Spleen (tissue), 7 donors: ENCODE measurements at regions not wholly inside any gene's neighbourhood (a gene's known extent, or its start where the extent isn't known, plus 50 kb on each side); places are given as distances from the start of the nearest gene placed in this dataset.

Experiments
- CTCF ChIP-seq, 11 experiments: fragments of 200-600 bp in 7 of 11; fragments of 450-650 bp in 4 of 11; sonication (generic) in 4 of 11; IDR thresholded peaks in 8 of 11; conservative IDR thresholded peaks in 3 of 11; 1 replicate in 7 of 11; 2 replicates in 4 of 11; pipeline versions ENCODE4 v1.4.0 to v1.8.0; 2016 to 2021; ENCODE audit warnings: antibody characterized with exemption in 11 of 11, inconsistent platforms in 4 of 11, mild to moderate bottlenecking in 1 of 11
- POLR2A ChIP-seq, 3 donors: fragments of 450-650 bp; IDR thresholded peaks; one replicate each; pipeline ENCODE4 v1.5.1; 2017; ENCODE audit warnings: antibody characterized with exemption in 3 of 3, mild to moderate bottlenecking in 1 of 3
- donor health status: DM: no; HTN: no; CAD: no; lungs with moderate emphysema.
- donor health status: DM: no; HTN: no; CAD: no.
- donor health status: DM: no; HTN: no; CAD: no.

- no peak for TF ChIP-seq CTCF (IDR thresholded peaks at IDR 0.05 in 8 of 11, conservative IDR thresholded peaks at IDR 0.05 in 3 of 11)
- TF ChIP-seq POLR2A (IDR thresholded peaks at IDR 0.05) = no peak
Observed at GRCh38 chrX:45404206-45404605, 203.5 kb upstream of the DIPK2B start.
